ENCODE measurements at regions not wholly inside any gene's neighbourhood (a gene's known extent, or its start where the extent isn't known, plus 50 kb on each side); places are given as distances from the start of the nearest gene placed in this dataset.
"Not testable (repeated sequence)": the region's sequence is repeated elsewhere in the genome, so short reads cannot be mapped to it uniquely, and the experiment has no call there.

GRCh38 chr5:82493221-82493620, 215.1 kb upstream of the RPS23 start:
- no peak for DNase-seq (ENCODE audit: low read depth)

DNA sequence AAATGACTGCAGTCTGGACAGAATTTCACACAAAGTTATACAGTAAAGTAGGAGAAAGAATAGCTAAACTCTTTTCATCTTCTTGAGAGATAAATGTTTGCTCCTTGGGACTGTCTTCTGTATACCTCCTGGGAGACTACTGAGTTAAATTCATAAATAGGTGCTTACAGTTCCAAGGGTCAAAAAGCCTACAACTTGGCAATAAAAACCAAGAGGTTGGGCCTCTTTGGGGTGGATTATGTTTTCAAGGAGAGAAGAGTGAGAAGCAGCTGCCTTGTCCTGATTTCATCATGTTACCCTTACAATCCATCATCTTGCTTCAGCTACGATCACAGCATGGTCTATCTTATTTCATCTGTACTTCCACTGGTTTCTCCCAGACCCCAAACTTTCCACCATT, 213.2 kb upstream of the RPS23 start:
- DNase-seq (ENCODE audit: low read depth), result no peak

- no peak for DNase-seq (ENCODE audit: low read depth)
Measured at GRCh38 chr5:82489683-82490082, 211.5 kb upstream of the RPS23 start.

- no peak for DNase-seq (ENCODE audit: low read depth)
Measured at GRCh38 chr5:82487131-82487530, 209.0 kb upstream of the RPS23 start.

DNA sequence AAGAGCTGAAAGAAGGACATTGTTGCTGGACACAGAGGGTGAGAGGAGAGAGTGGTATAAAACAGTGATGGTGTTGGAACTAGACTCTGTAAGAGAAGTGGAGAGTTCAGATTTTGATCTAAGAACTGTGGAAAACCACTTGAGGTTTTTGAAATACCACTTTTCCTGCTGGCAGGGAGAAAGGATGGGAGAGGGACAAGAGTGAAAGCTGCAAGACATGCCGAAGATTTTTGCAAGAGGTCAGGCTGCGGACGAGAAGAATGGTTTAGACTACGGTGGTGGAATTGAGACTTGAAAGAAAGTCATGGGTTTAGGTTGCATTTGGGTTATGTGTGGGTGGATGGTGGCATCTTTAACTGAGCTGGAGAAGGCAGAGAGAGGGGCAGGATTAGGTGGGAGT, 202.2 kb upstream of the RPS23 start:
- DNase-seq (ENCODE audit: low read depth), result no peak

GRCh38 chr5:82476155-82476554, 198.0 kb upstream of the RPS23 start:
- no peak for DNase-seq (ENCODE audit: low read depth)

- DNase-seq (ENCODE audit: low read depth), result no peak
Measured at GRCh38 chr5:82473262-82473661, 195.1 kb upstream of the RPS23 start.

DNA sequence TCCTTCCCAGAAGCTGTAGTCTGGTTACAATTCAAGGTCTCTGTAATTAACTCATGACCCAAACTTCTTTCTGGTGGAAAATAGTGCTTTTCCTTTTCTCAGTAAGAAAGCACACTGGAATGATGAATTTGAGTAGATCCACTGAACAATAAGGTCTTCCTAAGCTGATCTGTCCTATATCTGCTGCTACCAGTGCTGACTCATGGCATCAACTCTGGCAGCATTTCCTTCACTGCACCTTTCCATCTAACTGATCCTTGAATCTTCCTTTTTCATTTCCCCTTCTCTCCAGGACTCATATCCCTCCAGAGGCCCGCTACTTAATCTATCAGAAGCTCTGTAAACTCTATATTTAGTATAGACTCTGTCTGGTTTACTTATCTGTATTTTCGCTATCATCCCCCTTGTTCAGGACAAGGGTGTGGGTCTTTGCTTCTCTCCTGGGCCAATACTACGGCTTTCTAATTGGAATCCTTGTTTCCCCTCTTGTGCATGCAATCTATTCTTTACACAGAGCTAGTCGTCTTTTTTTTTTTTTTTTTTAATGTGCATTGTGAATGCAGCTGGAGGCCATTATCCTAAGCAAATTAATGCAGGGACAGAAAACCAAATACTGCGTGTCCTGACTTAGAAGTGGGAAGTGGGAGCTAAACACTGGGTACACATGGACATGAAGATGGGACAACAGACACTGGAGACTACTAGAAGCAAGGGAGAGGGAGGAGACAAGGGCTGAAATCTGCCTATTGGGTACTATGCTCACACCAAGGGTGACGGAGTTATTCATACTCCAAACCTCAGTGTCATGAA, 192.2 kb upstream of the RPS23 start:
- no peak for DNase-seq (ENCODE audit: low read depth)

DNA sequence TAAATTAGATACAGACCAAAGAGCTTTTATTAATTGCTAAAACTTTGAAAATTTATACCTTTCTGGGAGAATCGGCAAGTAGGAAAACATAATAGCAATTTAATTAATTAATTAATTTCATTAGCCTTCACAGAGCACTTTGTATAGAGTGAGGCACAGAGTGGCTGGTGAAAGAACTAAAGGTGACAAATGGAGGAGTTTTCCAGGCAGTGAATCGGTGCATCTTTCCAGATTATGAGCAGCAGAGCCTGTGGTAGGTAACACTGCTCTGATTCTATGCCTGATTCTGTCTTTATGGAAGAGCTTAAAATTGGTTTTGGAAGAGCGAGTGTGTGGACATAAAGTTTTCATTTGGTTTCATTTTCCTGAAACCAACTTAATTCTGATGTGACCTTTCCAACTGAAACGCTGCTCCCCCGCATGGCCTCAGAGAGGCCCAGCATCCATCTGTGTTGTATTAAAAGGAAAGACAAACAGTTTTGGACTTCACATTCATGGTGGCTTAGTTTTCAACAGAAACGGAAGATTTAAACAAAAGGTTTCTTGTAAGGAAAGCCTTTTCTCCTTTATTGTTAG, 188.9 kb upstream of the RPS23 start:
- DNase-seq (ENCODE audit: low read depth), result no peak

DNA sequence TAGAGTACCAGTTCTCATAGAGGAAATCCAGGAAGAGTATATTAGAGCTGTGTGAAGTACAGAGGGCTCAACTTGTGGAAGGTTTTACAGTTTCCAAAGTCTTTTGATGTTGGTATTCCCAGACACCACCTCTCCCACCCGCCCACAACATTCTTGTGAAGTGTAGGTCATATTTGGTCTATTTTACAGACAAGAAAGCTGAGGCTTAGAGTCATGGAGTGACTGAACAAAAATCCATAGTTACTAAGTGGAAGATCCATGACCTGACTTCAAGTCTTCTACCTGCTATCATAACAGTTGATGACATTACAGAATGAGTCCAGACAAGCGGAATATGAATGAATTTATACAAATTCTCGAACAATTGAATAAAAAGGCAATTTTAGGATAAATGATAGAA, 187.1 kb upstream of the RPS23 start:
- DNase-seq (ENCODE audit: low read depth), result no peak

- DNase-seq (ENCODE audit: low read depth), result no peak
Measured at GRCh38 chr5:82459626-82460025, 181.5 kb upstream of the RPS23 start.

- not testable (repeated sequence) for DNase-seq (ENCODE audit: low read depth)
Measured at GRCh38 chr5:82455317-82455716, 177.2 kb upstream of the RPS23 start.

- DNase-seq (ENCODE audit: low read depth), result no peak
Measured at GRCh38 chr5:82448374-82448773, 170.2 kb upstream of the RPS23 start.

- no peak for DNase-seq (ENCODE audit: low read depth)
Measured at GRCh38 chr5:82447913-82448312, 169.8 kb upstream of the RPS23 start.

- no peak for DNase-seq (ENCODE audit: low read depth)
Measured at GRCh38 chr5:82446809-82447208, 168.7 kb upstream of the RPS23 start.

DNA sequence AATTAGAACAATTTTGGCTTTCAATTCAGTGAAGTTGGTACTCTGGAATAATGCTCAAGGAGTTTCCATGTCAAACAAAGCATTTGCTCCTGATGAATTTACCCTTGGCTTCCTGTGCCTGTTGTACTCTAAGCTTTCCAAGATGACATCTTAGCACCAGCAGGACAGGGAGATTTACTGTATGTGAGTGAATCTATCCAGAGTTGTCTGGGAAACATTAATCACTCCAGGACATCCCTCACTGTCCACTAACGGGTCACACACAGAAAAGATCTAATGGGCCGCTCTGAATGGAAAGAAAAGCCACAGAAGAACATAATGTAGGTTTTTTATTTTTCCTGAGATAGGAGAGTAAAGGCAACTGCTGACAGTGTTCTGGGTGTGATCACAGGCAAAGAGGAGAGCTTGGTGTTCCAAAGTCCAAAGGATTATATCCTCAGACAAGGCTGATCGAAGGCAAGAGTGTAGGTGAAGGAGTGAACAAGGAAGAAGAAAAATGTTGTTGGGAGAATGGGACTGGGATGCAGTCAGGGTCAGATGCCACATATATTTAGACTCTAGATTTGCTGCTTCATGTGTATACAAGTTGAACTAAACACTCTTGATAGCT, 167.7 kb upstream of the RPS23 start:
- no peak for DNase-seq (ENCODE audit: low read depth)

DNA sequence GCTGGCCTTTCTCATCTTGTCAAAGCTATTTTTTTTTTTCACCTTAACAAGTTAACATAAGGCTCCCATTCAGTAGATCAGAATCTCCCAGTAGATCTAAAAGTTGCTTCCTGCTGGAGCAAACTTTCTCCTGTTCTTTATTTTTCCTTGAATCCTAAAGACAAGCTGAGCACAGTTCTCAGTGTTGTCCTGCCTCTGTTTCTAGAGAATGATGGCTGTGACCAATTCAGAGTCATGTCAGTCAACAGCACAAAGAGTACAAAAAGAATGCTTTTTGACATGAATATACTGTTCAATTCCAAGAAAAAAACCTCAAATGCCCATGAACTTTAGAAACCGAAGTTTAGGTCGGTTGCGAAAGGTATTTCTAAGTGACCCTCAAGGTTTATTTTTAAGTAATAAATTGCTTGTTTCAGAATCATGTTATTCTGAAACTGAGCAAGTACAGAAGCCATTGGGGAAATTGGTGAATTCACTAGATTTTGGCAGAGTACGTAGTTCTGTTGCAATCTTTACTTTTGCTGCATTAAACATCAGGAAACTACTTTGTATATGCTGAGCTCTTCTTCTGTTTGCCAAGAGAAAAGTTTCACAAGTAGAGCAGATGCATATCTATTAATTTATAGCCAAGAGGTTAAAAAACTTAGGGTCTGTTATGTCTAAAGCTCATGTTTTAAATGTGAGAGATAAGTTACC, 161.7 kb upstream of the RPS23 start:
- no peak for DNase-seq (ENCODE audit: low read depth)

DNA sequence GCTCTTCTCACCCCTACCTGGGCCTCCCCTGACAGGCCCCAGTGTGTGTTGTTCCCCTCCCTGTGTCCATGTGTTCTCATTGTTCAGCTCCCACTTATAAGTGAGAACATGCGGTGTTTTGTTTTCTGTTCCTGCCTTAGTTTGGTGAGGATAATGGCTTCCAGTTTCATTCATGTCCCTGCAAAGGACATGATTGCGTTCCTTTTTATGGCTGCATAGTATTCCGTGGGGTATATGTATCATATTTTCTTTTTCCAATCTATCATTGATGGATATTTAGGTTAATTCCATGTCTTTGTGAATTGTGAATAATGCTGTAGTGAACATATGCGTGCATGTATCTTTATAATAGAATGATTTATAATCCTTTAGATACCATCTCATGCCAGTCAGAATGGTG, 159.4 kb upstream of the RPS23 start:
- DNase-seq (ENCODE audit: low read depth), result not testable (repeated sequence)

GRCh38 chr5:82436291-82436690, 158.1 kb upstream of the RPS23 start:
- no peak for DNase-seq (ENCODE audit: low read depth)

DNA sequence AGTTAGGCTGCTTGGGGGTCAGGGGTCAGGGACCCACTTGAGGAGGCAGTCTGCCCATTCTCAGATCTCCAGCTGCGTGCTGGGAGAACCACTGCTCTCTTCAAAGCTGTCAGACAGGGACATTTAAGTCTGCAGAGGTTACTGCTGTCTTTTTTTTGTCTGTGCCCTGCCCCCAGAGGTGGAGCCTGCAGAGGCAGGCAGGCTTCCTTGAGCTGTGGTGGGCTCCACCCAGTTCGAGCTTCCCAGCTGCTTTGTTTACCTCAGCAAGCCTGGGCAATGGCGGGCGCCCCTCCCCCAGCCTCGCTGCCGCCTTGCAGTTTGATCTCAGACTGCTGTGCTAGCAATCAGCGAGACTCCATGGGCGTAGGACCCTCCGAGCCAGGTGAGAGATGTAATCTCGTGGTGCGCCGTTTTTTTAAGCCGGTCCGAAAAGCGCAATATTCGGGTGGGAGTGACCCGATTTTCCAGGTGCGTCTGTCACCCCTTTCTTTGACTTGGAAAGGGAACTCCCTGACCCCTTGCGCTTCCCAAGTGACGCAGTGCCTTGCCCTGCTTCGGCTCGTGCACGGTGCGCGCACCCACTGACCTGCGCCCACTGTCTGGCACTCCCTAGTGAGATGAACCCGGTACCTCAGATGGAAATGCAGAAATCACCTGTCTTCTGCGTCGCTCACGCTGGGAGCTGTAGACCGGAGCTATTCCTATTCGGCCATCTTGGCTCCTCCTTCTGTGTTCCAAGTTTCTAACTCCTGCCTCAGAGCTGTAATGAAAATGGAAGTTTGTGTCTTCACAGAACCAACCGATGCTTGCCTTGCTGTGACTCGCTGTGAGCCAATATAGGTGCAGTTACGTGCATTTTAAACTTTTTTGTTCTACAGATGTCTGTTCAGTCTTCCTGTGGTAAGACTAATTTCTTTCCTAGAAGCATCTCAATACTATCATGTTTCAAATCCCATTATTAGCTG, 156.8 kb upstream of the RPS23 start:
- DNase-seq (ENCODE audit: low read depth), result not testable (repeated sequence)

GRCh38 chr5:82426464-82427154, 148.5 kb upstream of the RPS23 start:
- no peak for DNase-seq (ENCODE audit: low read depth)

Data from stimulated activated CD4-positive, alpha-beta T cell treated with anti-CD3 and anti-CD28 coated beads, Interleukin-2, amount 100 ng/mL, for 4 hours (primary cell).